NCI-H1105 treated with DMSO at 0.1 percent for 48 hours (cell line): ENCODE measurements at regions not wholly inside any gene's neighbourhood (a gene's known extent, or its start where the extent isn't known, plus 50 kb on each side); places are given as distances from the start of the nearest gene placed in this dataset.

Source experiments
- DNase-seq: peaks from one replicate; lab custom pipeline; 2025; lab: John Stamatoyannopoulos, UW

GRCh38 chr3:64354221-64354620 lies 129.0 kb upstream of the PRICKLE2 start:
- DNase-seq, result no peak

- no peak for DNase-seq
Measured at GRCh38 chr3:64353226-64353625, 128.0 kb upstream of the PRICKLE2 start.

- DNase-seq, result no peak
Measured at GRCh38 chr3:64352639-64352992, 127.3 kb upstream of the PRICKLE2 start.

- DNase-seq, result no peak
Measured at GRCh38 chr3:64351713-64352638, 126.7 kb upstream of the PRICKLE2 start.

- DNase-seq, result no peak
Measured at GRCh38 chr3:64349551-64349950, 124.3 kb upstream of the PRICKLE2 start.

GRCh38 chr3:64345371-64345770 lies 120.1 kb upstream of the PRICKLE2 start:
- DNase-seq, result no peak

GRCh38 chr3:64344721-64345207 lies 119.5 kb upstream of the PRICKLE2 start:
- DNase-seq, result no peak

- DNase-seq, result no peak
Measured at GRCh38 chr3:64343689-64344430, 118.6 kb upstream of the PRICKLE2 start.

GRCh38 chr3:64342940-64343688 lies 117.8 kb upstream of the PRICKLE2 start:
- no peak for DNase-seq

- DNase-seq, result no peak
Measured at GRCh38 chr3:64341296-64341695, 116.0 kb upstream of the PRICKLE2 start.

GRCh38 chr3:64340641-64341101 lies 115.4 kb upstream of the PRICKLE2 start:
- no peak for DNase-seq

- no peak for DNase-seq
Measured at GRCh38 chr3:64336488-64336887, 111.2 kb upstream of the PRICKLE2 start.

- no peak for DNase-seq
Measured at GRCh38 chr3:64332459-64333350, 107.4 kb upstream of the PRICKLE2 start.

GRCh38 chr3:64331605-64332004 lies 106.3 kb upstream of the PRICKLE2 start:
- DNase-seq, result no peak

- no peak for DNase-seq
Measured at GRCh38 chr3:64329037-64329436, 103.8 kb upstream of the PRICKLE2 start.

GRCh38 chr3:64327100-64327804 lies 102.0 kb upstream of the PRICKLE2 start:
- DNase-seq, result no peak

- no peak for DNase-seq
Measured at GRCh38 chr3:64321747-64322146, 96.5 kb upstream of the PRICKLE2 start.

GRCh38 chr3:64319391-64319790 lies 94.1 kb upstream of the PRICKLE2 start:
- no peak for DNase-seq

- DNase-seq, result no peak
Measured at GRCh38 chr3:64318668-64319271, 93.5 kb upstream of the PRICKLE2 start.

GRCh38 chr3:64318001-64318400 lies 92.7 kb upstream of the PRICKLE2 start:
- DNase-seq, result no peak
